Gastrocnemius medialis (tissue), 4 donors: ENCODE measurements at regions not wholly inside any gene's neighbourhood (a gene's known extent, or its start where the extent isn't known, plus 50 kb on each side); places are given as distances from the start of the nearest gene placed in this dataset.

Source experiments
- ATAC-seq, 2 donors: fragments of 150-250 bp; one replicate each; pipeline ENCODE4 v1.9.1; 2016
- DNase-seq, 2 donors: peaks; one replicate each; pipeline ENCODE4 v3.0.0-alpha.2; 2019
- H3K27ac ChIP-seq, 4 donors: fragments of 200-600 bp; sonication (generic); 1 replicate in 1 of 4; 2 replicates in 3 of 4; pipeline ENCODE4 v1.5.1; 2016 to 2018; ENCODE audit warnings: mild to moderate bottlenecking in 2 of 4, moderate library complexity in 1 of 4
- H3K27me3 ChIP-seq, 3 donors: fragments of 200-600 bp; sonication (generic) in 2 of 3; 1 replicate in 1 of 3; 2 replicates in 2 of 3; pipeline versions ENCODE4 v1.5.1 to v1.6.0; 2016 to 2019; ENCODE audit warnings: mild to moderate bottlenecking in 1 of 3, moderate library complexity in 1 of 3
- H3K36me3 ChIP-seq, 2 donors: fragments of 200-600 bp; sonication (generic) in 1 of 2; one replicate each; pipeline ENCODE4 v1.5.1; 2017 to 2018
- H3K4me1 ChIP-seq, 2 donors: fragments of 200-600 bp; sonication (generic) in 1 of 2; one replicate each; pipeline ENCODE4 v1.5.1; 2016 to 2017; ENCODE audit warnings: mild to moderate bottlenecking in 2 of 2
- H3K4me3 ChIP-seq, 4 donors: fragments of 200-600 bp; sonication (generic) in 3 of 4; 1 replicate in 1 of 4; 2 replicates in 3 of 4; pipeline ENCODE4 v1.5.1; 2016 to 2019; ENCODE audit warnings: mild to moderate bottlenecking in 2 of 4
- H3K9me3 ChIP-seq, 3 donors: fragments of 200-600 bp; sonication (generic) in 2 of 3; 1 replicate in 1 of 3; 2 replicates in 2 of 3; pipeline ENCODE4 v1.5.1; 2016 to 2019
- POLR2A ChIP-seq, 2 donors: fragments of 450-650 bp; IDR thresholded peaks; one replicate each; pipeline ENCODE4 v1.6.1; 2017; ENCODE audit warnings: antibody characterized with exemption in 2 of 2, mild to moderate bottlenecking in 2 of 2, moderate library complexity in 2 of 2
- in situ Hi-C, 4 donors: fragments of 200-750 bp; cut with MboI; loops; one replicate each; pipeline versions ENCODE4 v1.15.0 to v1.8.0; 2017; ENCODE audit warnings: low sequenced_read_pairs in 4 of 4
- intact Hi-C: fragments of 100-400 bp; cut with DNase I; formaldehyde crosslinking; loops from one replicate; pipeline ENCODE4 v1.15.1; 2023; ENCODE audit warnings: low total_unique reads
- TF ChIP-seq, protein P1 (sequence below), 5 experiments: fragments of 450-650 bp in 3 of 5; fragments of 200-600 bp in 2 of 5; sonication (generic) in 2 of 5; IDR thresholded peaks in 4 of 5; conservative IDR thresholded peaks in 1 of 5; 1 replicate in 4 of 5; 2 replicates in 1 of 5; pipeline ENCODE4 v1.5.1; 2016 to 2019; ENCODE audit warnings: antibody characterized with exemption in 5 of 5, mild to moderate bottlenecking in 3 of 5, moderate library complexity in 3 of 5

GRCh38 chr3:13201851-13202250 is 128.6 kb upstream of the IQSEC1 start:
- Histone ChIP-seq H3K27me3 (peaks cover 0 to 6% (median 0%) of the 10 kb centered on the region in 3 donors), H3K36me3 (no peaks in the 10 kb centered on the region), H3K9me3 (no peaks in the 10 kb centered on the region), H3K27ac (no peak overlapping the region), H3K4me3 (no peak overlapping the region), H3K4me1 (no peaks in the 10 kb centered on the region)
- intact Hi-C loops: no loop called here
- in situ Hi-C loops: no loop called here
- ATAC-seq: no peak
- no peak for DNase-seq
- TF ChIP-seq POLR2A (IDR thresholded peaks at IDR 0.05): no peak
- TF ChIP-seq, protein P1, sequence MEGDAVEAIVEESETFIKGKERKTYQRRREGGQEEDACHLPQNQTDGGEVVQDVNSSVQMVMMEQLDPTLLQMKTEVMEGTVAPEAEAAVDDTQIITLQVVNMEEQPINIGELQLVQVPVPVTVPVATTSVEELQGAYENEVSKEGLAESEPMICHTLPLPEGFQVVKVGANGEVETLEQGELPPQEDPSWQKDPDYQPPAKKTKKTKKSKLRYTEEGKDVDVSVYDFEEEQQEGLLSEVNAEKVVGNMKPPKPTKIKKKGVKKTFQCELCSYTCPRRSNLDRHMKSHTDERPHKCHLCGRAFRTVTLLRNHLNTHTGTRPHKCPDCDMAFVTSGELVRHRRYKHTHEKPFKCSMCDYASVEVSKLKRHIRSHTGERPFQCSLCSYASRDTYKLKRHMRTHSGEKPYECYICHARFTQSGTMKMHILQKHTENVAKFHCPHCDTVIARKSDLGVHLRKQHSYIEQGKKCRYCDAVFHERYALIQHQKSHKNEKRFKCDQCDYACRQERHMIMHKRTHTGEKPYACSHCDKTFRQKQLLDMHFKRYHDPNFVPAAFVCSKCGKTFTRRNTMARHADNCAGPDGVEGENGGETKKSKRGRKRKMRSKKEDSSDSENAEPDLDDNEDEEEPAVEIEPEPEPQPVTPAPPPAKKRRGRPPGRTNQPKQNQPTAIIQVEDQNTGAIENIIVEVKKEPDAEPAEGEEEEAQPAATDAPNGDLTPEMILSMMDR (IDR thresholded peaks at IDR 0.05 in 4 of 5, conservative IDR thresholded peaks at IDR 0.05 in 1 of 5): no peak

- no peak overlapping the region for H3K4me3 ChIP-seq
- no peak overlapping the region for H3K27ac ChIP-seq
- intact Hi-C loops (no loop called here), in situ Hi-C loops (no loop called here)
- no peaks in the 10 kb centered on the region for H3K36me3 ChIP-seq
- peaks cover 0 to 6% (median 0%) of the 10 kb centered on the region in 3 donors for H3K27me3 ChIP-seq
- TF ChIP-seq, protein P1 (IDR thresholded peaks at IDR 0.05 in 4 of 5, conservative IDR thresholded peaks at IDR 0.05 in 1 of 5): no peak
- no peak for TF ChIP-seq POLR2A (IDR thresholded peaks at IDR 0.05)
- DNase-seq: no peak
- no peaks in the 10 kb centered on the region for H3K4me1 ChIP-seq
- no peak for ATAC-seq
- no peaks in the 10 kb centered on the region for H3K9me3 ChIP-seq
Observed at GRCh38 chr3:13200946-13201345, 127.7 kb upstream of the IQSEC1 start.

GRCh38 chr3:13200465-13200864 is 127.2 kb upstream of the IQSEC1 start:
- intact Hi-C loops (no loop called here), in situ Hi-C loops (no loop called here)
- no peak overlapping the region for H3K27ac ChIP-seq
- ATAC-seq: no peak
- no peak for TF ChIP-seq POLR2A (IDR thresholded peaks at IDR 0.05)
- TF ChIP-seq, protein P1 (IDR thresholded peaks at IDR 0.05 in 4 of 5, conservative IDR thresholded peaks at IDR 0.05 in 1 of 5): no peak
- H3K36me3 ChIP-seq: no peaks in the 10 kb centered on the region
- no peak for DNase-seq
- H3K9me3 ChIP-seq: no peaks in the 10 kb centered on the region
- H3K27me3 ChIP-seq: peaks cover 0 to 5% (median 0%) of the 10 kb centered on the region in 3 donors
- no peaks in the 10 kb centered on the region for H3K4me1 ChIP-seq
- no peak overlapping the region for H3K4me3 ChIP-seq

DNA sequence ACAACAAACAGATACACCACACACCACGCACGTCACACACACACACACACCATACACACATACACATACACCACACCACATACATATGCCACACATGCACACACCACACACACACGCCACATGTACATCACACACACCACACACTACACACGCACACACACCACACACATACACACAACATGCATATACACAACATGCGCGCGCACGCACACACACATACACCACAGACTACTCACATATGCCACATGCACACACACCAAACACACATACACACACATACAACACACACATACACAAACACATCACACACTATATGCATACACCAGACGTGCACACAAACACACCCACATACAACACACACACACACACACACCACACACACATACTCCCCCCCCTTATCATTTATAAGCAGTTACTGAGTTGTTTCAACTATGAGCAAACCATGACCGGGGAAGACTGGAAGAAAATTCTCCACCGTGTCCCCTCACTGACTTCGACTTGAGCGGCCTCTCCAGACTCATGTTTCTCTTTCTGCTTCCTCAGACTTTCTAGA is 126.7 kb upstream of the IQSEC1 start:
- Histone ChIP-seq H3K36me3 (no peaks in the 10 kb centered on the region), H3K4me1 (no peaks in the 10 kb centered on the region), H3K27ac (no peak overlapping the region), H3K4me3 (no peak overlapping the region), H3K9me3 (no peaks in the 10 kb centered on the region), H3K27me3 (no peaks in the 10 kb centered on the region)
- ATAC-seq (no peak), DNase-seq (no peak)
- in situ Hi-C loops: no loop called here
- no peak for TF ChIP-seq POLR2A (IDR thresholded peaks at IDR 0.05)
- TF ChIP-seq, protein P1 (IDR thresholded peaks at IDR 0.05 in 4 of 5, conservative IDR thresholded peaks at IDR 0.05 in 1 of 5): no peak
- intact Hi-C loops: no loop called here
